Colonic mucosa (tissue), 4 donors: ENCODE measurements at regions not wholly inside any gene's neighbourhood (a gene's known extent, or its start where the extent isn't known, plus 50 kb on each side); places are given as distances from the start of the nearest gene placed in this dataset.
"Not testable (repeated sequence)": the region's sequence is repeated elsewhere in the genome, so short reads cannot be mapped to it uniquely, and the experiment has no call there.

Experiments
- DNase-seq: peaks from one replicate; pipeline ENCODE4 v3.0.0-alpha.2; 2020
- H3K27ac ChIP-seq: fragments of 200-600 bp; one replicate; pipeline ENCODE4 v1.8.0; 2021
- H3K27me3 ChIP-seq: fragments of 200-600 bp; one replicate; pipeline ENCODE4 v1.8.0; 2021
- H3K36me3 ChIP-seq: fragments of 200-600 bp; one replicate; pipeline ENCODE4 v1.8.0; 2021
- H3K4me1 ChIP-seq: fragments of 200-600 bp; one replicate; pipeline ENCODE4 v1.8.0; 2021; ENCODE audit warnings: mild to moderate bottlenecking
- H3K4me3 ChIP-seq: fragments of 200-600 bp; one replicate; pipeline ENCODE4 v1.8.0; 2021
- H3K9ac ChIP-seq, 2 donors: one replicate each; pipeline ENCODE4 v1.7.0; 2013; ENCODE audit warnings: control low read depth in 2 of 2, low read depth in 2 of 2, low read length in 2 of 2
- H3K9me3 ChIP-seq: fragments of 200-600 bp; one replicate; pipeline ENCODE4 v1.8.0; 2021
- CTCF ChIP-seq: fragments of 200-600 bp; IDR thresholded peaks from one replicate; pipeline ENCODE4 v1.8.0; 2022; ENCODE audit warnings: antibody characterized with exemption, mild to moderate bottlenecking
- intact Hi-C: fragments of 100-400 bp; cut with DNase I; formaldehyde crosslinking; loops from one replicate; pipeline ENCODE4 v1.14.1; 2022
- donor health status: healthy.
- donor health status: DM: no; HTN: no; CAD: no.
- donor health status: DM: no; HTN: no; CAD: no.

DNA sequence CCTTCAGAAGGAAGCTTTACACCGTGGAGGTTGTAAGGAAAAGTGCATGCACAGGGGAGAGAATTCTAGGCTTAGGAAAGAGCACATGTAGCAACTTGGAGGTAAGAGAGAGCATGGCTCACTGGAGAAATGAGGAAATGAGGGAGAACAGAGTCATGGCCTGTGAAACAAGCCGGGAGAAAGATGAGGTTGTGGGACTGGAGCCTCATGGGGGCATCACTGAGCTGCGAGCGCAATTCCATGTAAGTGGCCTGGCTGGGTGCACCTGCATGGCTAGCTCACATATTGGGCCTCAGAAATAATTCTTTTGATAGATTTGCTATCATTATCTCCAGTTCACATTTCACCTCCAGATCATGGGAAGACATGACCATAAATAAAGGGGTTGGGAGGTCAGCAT is 785.5 kb upstream of the RAB6C start:
- DNase-seq: no peak
- H3K27me3 ChIP-seq: no peaks in the 10 kb centered on the region
- no peak for TF ChIP-seq CTCF
- H3K9me3 ChIP-seq: no peaks in the 10 kb centered on the region
- no peak overlapping the region for H3K27ac ChIP-seq
- no peaks in the 10 kb centered on the region for H3K36me3 ChIP-seq
- H3K4me1 ChIP-seq: no peaks in the 10 kb centered on the region
- H3K9ac ChIP-seq: no peak overlapping the region
- H3K4me3 ChIP-seq: no peak overlapping the region
- intact Hi-C loops: no loop called here

DNA sequence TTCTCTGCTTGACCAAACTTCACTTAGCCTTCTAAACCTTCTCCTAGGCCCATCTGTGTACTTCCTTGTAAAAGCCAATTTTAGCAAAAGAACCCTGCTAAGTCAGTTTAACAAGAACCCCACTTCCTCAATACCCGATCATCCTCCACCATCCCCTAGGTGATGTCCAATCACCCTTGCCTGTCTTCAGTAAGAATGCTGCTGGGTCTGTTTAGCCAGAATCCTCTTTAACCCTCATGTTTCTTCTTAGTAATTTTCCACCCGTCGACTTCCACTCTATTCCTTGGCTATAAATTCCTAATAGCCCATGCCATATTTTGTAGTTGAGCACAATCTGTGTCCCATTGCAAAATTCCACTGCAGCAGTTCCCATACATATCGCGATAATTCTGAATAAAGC is 780.0 kb upstream of the RAB6C start:
- no peaks in the 10 kb centered on the region for H3K9me3 ChIP-seq
- no peaks in the 10 kb centered on the region for H3K27me3 ChIP-seq
- intact Hi-C loops: no loop called here
- DNase-seq: no peak
- H3K27ac ChIP-seq: no peak overlapping the region
- no peaks in the 10 kb centered on the region for H3K4me1 ChIP-seq
- no peak overlapping the region for H3K9ac ChIP-seq
- H3K4me3 ChIP-seq: no peak overlapping the region
- no peaks in the 10 kb centered on the region for H3K36me3 ChIP-seq
- no peak for TF ChIP-seq CTCF

DNA sequence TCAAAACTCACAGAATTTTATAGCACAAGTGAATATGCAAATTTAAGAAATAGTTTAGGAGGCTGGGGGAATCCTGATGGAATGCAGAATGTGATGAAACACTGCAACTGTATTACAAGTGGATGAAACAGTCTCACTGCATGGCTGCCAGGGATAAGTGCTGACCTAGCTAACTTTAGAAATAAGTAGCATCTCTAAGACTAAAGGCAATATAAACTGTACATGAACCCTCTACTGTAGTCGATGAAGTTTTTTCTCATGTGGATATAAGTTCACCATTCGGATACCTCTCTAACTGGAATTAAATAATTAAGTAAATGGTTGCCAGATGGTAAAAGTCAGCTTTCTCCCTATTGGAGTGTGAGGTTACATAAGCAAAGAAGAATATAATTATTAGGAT is 777.8 kb upstream of the RAB6C start:
- H3K27me3 ChIP-seq: no peaks in the 10 kb centered on the region
- DNase-seq: no peak
- H3K9ac ChIP-seq: no peak overlapping the region
- no peak overlapping the region for H3K4me3 ChIP-seq
- no peak overlapping the region for H3K27ac ChIP-seq
- H3K4me1 ChIP-seq: no peaks in the 10 kb centered on the region
- no peaks in the 10 kb centered on the region for H3K9me3 ChIP-seq
- intact Hi-C loops: no loop called here
- TF ChIP-seq CTCF: no peak
- no peaks in the 10 kb centered on the region for H3K36me3 ChIP-seq

DNA sequence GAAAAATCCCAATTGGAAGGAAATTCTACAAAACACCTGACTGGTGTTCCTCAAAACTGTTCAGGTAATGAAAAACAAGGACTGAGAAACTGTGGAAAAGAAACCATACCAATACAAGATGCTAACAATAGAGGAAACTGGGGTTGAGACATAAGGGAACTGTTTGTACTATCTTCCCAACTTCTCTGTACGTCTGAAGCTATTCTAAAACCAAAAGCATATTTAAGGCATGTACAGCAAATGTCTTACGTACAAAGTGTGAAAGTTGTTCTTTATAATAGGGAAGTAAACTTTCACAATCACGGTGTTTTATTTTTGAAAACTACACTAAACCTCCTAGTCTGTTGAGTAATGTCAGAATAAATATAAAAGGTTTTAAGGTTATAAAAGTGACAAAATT is 776.1 kb upstream of the RAB6C start:
- Histone ChIP-seq H3K9me3 (no peaks in the 10 kb centered on the region), H3K36me3 (no peaks in the 10 kb centered on the region), H3K27ac (no peak overlapping the region), H3K4me3 (no peak overlapping the region), H3K27me3 (no peaks in the 10 kb centered on the region), H3K9ac (no peak overlapping the region), H3K4me1 (no peaks in the 10 kb centered on the region)
- DNase-seq: no peak
- intact Hi-C loops: no loop called here
- TF ChIP-seq CTCF: no peak

DNA sequence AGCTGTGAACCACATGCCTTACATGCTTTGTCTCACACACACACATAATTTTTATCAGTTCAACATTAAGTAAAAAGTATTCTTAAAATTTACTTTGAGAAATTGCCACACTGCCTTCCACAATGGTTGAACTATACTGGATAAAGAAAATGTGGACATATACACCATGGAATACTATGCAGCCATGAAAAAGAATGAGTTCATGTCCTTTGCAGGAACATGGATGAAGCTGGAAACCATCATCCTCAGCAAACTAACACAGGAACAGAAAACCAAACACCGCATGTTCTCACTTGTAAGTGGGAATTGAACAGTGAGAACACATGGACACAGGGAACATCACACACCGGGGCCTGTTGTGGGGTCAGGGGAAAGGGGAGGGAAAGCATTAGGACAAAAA is 774.9 kb upstream of the RAB6C start:
- DNase-seq, H3K4me1 ChIP-seq, H3K27ac ChIP-seq, H3K4me3 ChIP-seq, H3K9me3 ChIP-seq, H3K36me3 ChIP-seq, intact Hi-C loops, H3K27me3 ChIP-seq, H3K9ac ChIP-seq: not testable (repeated sequence)

GRCh38 chr2:129205176-129205575 is 774.3 kb upstream of the RAB6C start:
- no peak for DNase-seq
- no peak overlapping the region for H3K4me3 ChIP-seq
- H3K27ac ChIP-seq: no peak overlapping the region
- H3K9me3 ChIP-seq: no peaks in the 10 kb centered on the region
- no peak for TF ChIP-seq CTCF
- no peaks in the 10 kb centered on the region for H3K27me3 ChIP-seq
- no peaks in the 10 kb centered on the region for H3K4me1 ChIP-seq
- H3K9ac ChIP-seq: no peak overlapping the region
- no peaks in the 10 kb centered on the region for H3K36me3 ChIP-seq
- intact Hi-C loops: no loop called here
